ENCODE measurements at regions not wholly inside any gene's neighbourhood (a gene's known extent, or its start where the extent isn't known, plus 50 kb on each side); places are given as distances from the start of the nearest gene placed in this dataset.

DNA sequence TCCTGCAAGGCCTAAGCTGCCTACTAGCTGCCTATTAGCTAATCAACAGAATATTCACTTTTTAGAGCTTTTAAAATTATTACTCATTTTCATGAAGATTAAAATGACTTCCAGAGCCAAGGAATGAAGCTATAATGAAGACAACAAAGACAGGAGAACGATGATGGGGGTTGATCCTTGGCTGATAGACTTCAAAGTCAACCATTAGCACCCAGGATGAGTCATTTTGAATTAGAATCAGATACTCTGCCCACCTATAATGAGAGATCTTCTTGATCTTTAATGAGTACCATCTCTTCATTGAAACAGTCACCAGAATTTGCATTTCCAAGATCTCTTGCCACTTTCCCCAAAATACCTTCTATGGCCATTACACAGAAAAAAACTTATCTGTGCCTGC, 56.7 kb upstream of the CDYL start:
- H3K4ac ChIP-seq (ENCODE audit: low read depth, low read length), result no peak overlapping the region
- peaks cover under 1% of the 10 kb centered on the region for H3K9me3 ChIP-seq (ENCODE audit: insufficient read depth, low read depth, low read length)
- no peaks in the 10 kb centered on the region for H3K36me3 ChIP-seq (ENCODE audit: control insufficient read depth in 1 of 2, insufficient read depth in 2 of 2, low read length in 2 of 2)
- WGBS (ENCODE audit: extremely low coverage, insufficient coverage, insufficient read length), result no CpG with 5 or more reads among the region's 1 CpG
- H3K79me1 ChIP-seq (ENCODE audit: low read length), result peaks cover 2% of the 10 kb centered on the region
- H3K9ac ChIP-seq (ENCODE audit: low read length), result no peak overlapping the region
- H4K91ac ChIP-seq (ENCODE audit: low read depth, low read length), result no peak overlapping the region
- H3K27ac ChIP-seq (ENCODE audit: low read depth, low read length), result no peak overlapping the region
- no peak overlapping the region for H3K4me2 ChIP-seq (ENCODE audit: low read length)
- no peak overlapping the region for H2AK5ac ChIP-seq (ENCODE audit: low read length)
- peaks cover 6 to 9% of the 10 kb centered on the region in 2 experiments for H3K4me1 ChIP-seq (ENCODE audit: control insufficient read depth in 1 of 2, insufficient read depth in 2 of 2, low read length in 2 of 2)
- H3K18ac ChIP-seq (ENCODE audit: low read length), result no peak overlapping the region
- no peak overlapping the region for H4K12ac ChIP-seq (ENCODE audit: low read depth, low read length)
- no peaks in the 10 kb centered on the region for H3K27me3 ChIP-seq (ENCODE audit: insufficient read depth, low read length)
- no peak overlapping the region for H2BK120ac ChIP-seq (ENCODE audit: insufficient read depth, low read length, poor library complexity)
- H4K8ac ChIP-seq (ENCODE audit: low read depth, low read length), result no peak overlapping the region
- no peak for DNase-seq
- no peaks in the 10 kb centered on the region for H3K79me2 ChIP-seq (ENCODE audit: control insufficient read depth, insufficient read depth, low read length, poor library complexity)
- no peak overlapping the region for H3K4me3 ChIP-seq (ENCODE audit: low read depth, low read length)
- H3K14ac ChIP-seq (ENCODE audit: low read length), result no peak overlapping the region
- no peak overlapping the region for H2AFZ ChIP-seq (ENCODE audit: insufficient read depth, low read length, poor library complexity)
- H3K23ac ChIP-seq (ENCODE audit: low read length), result no peak overlapping the region
- no peak overlapping the region for H2BK12ac ChIP-seq (ENCODE audit: low read length)
- H2BK5ac ChIP-seq (ENCODE audit: low read depth, low read length, poor library complexity), result no peak overlapping the region

GRCh38 chr6:4717856-4718255, 58.3 kb upstream of the CDYL start:
- Histone ChIP-seq H3K14ac (ENCODE audit: low read length) (no peak overlapping the region), H3K36me3 (ENCODE audit: control insufficient read depth in 1 of 2, insufficient read depth in 2 of 2, low read length in 2 of 2) (no peaks in the 10 kb centered on the region), H4K12ac (ENCODE audit: low read depth, low read length) (no peak overlapping the region), H4K8ac (ENCODE audit: low read depth, low read length) (no peak overlapping the region), H2BK5ac (ENCODE audit: low read depth, low read length, poor library complexity) (no peak overlapping the region), H3K4me1 (ENCODE audit: control insufficient read depth in 1 of 2, insufficient read depth in 2 of 2, low read length in 2 of 2) (peaks cover 6 to 8% of the 10 kb centered on the region in 2 experiments), H2BK120ac (ENCODE audit: insufficient read depth, low read length, poor library complexity) (no peak overlapping the region), H2AK5ac (ENCODE audit: low read length) (no peak overlapping the region), H3K4me2 (ENCODE audit: low read length) (no peak overlapping the region), H3K27ac (ENCODE audit: low read depth, low read length) (no peak overlapping the region), H3K4ac (ENCODE audit: low read depth, low read length) (no peak overlapping the region), H4K91ac (ENCODE audit: low read depth, low read length) (no peak overlapping the region), H3K27me3 (ENCODE audit: insufficient read depth, low read length) (no peaks in the 10 kb centered on the region), H3K23ac (ENCODE audit: low read length) (no peak overlapping the region), H2BK12ac (ENCODE audit: low read length) (peak overlapping the region; percentile 9), H3K18ac (ENCODE audit: low read length) (no peak overlapping the region), H2AFZ (ENCODE audit: insufficient read depth, low read length, poor library complexity) (no peak overlapping the region), H3K4me3 (ENCODE audit: low read depth, low read length) (no peak overlapping the region), H3K9me3 (ENCODE audit: insufficient read depth, low read depth, low read length) (no peaks in the 10 kb centered on the region), H3K9ac (ENCODE audit: low read length) (no peak overlapping the region), H3K79me1 (ENCODE audit: low read length) (peaks cover 3% of the 10 kb centered on the region), H3K79me2 (ENCODE audit: control insufficient read depth, insufficient read depth, low read length, poor library complexity) (no peaks in the 10 kb centered on the region)
- no CpG with 5 or more reads among the region's 3 CpGs for WGBS (ENCODE audit: extremely low coverage, insufficient coverage, insufficient read length)
- DNase-seq, result no peak

DNA sequence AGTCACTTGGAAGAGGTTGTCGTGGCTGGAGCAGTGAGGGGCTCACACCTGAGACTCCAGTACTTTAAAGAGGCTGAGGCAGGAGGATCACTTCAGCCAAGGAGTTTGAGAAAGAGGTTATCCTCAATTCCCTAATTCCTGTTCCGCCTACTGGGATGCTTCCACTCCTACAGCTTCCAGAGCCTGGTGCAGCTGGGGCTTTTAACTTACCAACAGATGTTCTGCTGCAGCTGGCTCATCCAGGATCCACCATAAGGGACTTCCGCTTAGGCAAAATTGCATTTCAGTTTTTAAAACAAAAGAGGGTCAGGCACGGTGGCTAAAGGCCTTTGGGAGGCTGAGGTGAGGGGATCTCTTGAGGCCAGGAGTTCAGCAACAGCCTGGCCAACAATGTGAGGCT, 59.1 kb upstream of the CDYL start:
- WGBS (ENCODE audit: extremely low coverage, insufficient coverage, insufficient read length), result no CpG with 5 or more reads among the region's 4 CpGs
- Histone ChIP-seq H3K18ac (ENCODE audit: low read length) (no peak overlapping the region), H2BK5ac (ENCODE audit: low read depth, low read length, poor library complexity) (no peak overlapping the region), H2AFZ (ENCODE audit: insufficient read depth, low read length, poor library complexity) (no peak overlapping the region), H2AK5ac (ENCODE audit: low read length) (peak overlapping the region; percentile 53), H4K12ac (ENCODE audit: low read depth, low read length) (no peak overlapping the region), H3K79me1 (ENCODE audit: low read length) (peaks cover 6% of the 10 kb centered on the region), H2BK120ac (ENCODE audit: insufficient read depth, low read length, poor library complexity) (no peak overlapping the region), H4K8ac (ENCODE audit: low read depth, low read length) (no peak overlapping the region), H3K4me2 (ENCODE audit: low read length) (no peak overlapping the region), H4K91ac (ENCODE audit: low read depth, low read length) (no peak overlapping the region), H3K27ac (ENCODE audit: low read depth, low read length) (no peak overlapping the region), H3K23ac (ENCODE audit: low read length) (no peak overlapping the region), H3K4me1 (ENCODE audit: control insufficient read depth in 1 of 2, insufficient read depth in 2 of 2, low read length in 2 of 2) (peaks cover 6 to 8% of the 10 kb centered on the region in 2 experiments), H2BK12ac (ENCODE audit: low read length) (no peak overlapping the region), H3K14ac (ENCODE audit: low read length) (no peak overlapping the region), H3K36me3 (ENCODE audit: control insufficient read depth in 1 of 2, insufficient read depth in 2 of 2, low read length in 2 of 2) (no peaks in the 10 kb centered on the region), H3K9ac (ENCODE audit: low read length) (no peak overlapping the region), H3K79me2 (ENCODE audit: control insufficient read depth, insufficient read depth, low read length, poor library complexity) (no peaks in the 10 kb centered on the region), H3K4me3 (ENCODE audit: low read depth, low read length) (no peak overlapping the region), H3K9me3 (ENCODE audit: insufficient read depth, low read depth, low read length) (no peaks in the 10 kb centered on the region), H3K27me3 (ENCODE audit: insufficient read depth, low read length) (no peaks in the 10 kb centered on the region), H3K4ac (ENCODE audit: low read depth, low read length) (no peak overlapping the region)
- DNase-seq, result no peak

- no peak overlapping the region for H3K23ac ChIP-seq (ENCODE audit: low read length)
- no peak overlapping the region for H4K8ac ChIP-seq (ENCODE audit: low read depth, low read length)
- H3K9ac ChIP-seq (ENCODE audit: low read length), result no peak overlapping the region
- H3K4ac ChIP-seq (ENCODE audit: low read depth, low read length), result no peak overlapping the region
- no peaks in the 10 kb centered on the region for H3K9me3 ChIP-seq (ENCODE audit: insufficient read depth, low read depth, low read length)
- peaks cover 12 to 16% of the 10 kb centered on the region in 2 experiments for H3K4me1 ChIP-seq (ENCODE audit: control insufficient read depth in 1 of 2, insufficient read depth in 2 of 2, low read length in 2 of 2)
- peaks cover 6% of the 10 kb centered on the region for H3K79me1 ChIP-seq (ENCODE audit: low read length)
- no peak overlapping the region for H3K27ac ChIP-seq (ENCODE audit: low read depth, low read length)
- H3K14ac ChIP-seq (ENCODE audit: low read length), result no peak overlapping the region
- H3K4me3 ChIP-seq (ENCODE audit: low read depth, low read length), result no peak overlapping the region
- no peak overlapping the region for H2AFZ ChIP-seq (ENCODE audit: insufficient read depth, low read length, poor library complexity)
- H4K12ac ChIP-seq (ENCODE audit: low read depth, low read length), result no peak overlapping the region
- H2BK12ac ChIP-seq (ENCODE audit: low read length), result no peak overlapping the region
- no peaks in the 10 kb centered on the region for H3K27me3 ChIP-seq (ENCODE audit: insufficient read depth, low read length)
- no peak overlapping the region for H3K4me2 ChIP-seq (ENCODE audit: low read length)
- no peaks in the 10 kb centered on the region for H3K36me3 ChIP-seq (ENCODE audit: control insufficient read depth in 1 of 2, insufficient read depth in 2 of 2, low read length in 2 of 2)
- H2BK5ac ChIP-seq (ENCODE audit: low read depth, low read length, poor library complexity), result no peak overlapping the region
- H4K91ac ChIP-seq (ENCODE audit: low read depth, low read length), result no peak overlapping the region
- no CpG with 5 or more reads among the region's 8 CpGs for WGBS (ENCODE audit: extremely low coverage, insufficient coverage, insufficient read length)
- H2BK120ac ChIP-seq (ENCODE audit: insufficient read depth, low read length, poor library complexity), result no peak overlapping the region
- peak in 1 of 2 donors; percentile 47 for DNase-seq
- no peak overlapping the region for H2AK5ac ChIP-seq (ENCODE audit: low read length)
- no peak overlapping the region for H3K18ac ChIP-seq (ENCODE audit: low read length)
- no peaks in the 10 kb centered on the region for H3K79me2 ChIP-seq (ENCODE audit: control insufficient read depth, insufficient read depth, low read length, poor library complexity)
Measured at GRCh38 chr6:4714961-4715501, 61.2 kb upstream of the CDYL start.
